ENCODE measurements at regions not wholly inside any gene's neighbourhood (a gene's known extent, or its start where the extent isn't known, plus 50 kb on each side); places are given as distances from the start of the nearest gene placed in this dataset.

GRCh38 chr5:166786178-166786577, 1505.3 kb upstream of the WWC1 start:
- WGBS = 95% methylated on average over 2 of the region's 2 CpGs
- H2BK15ac ChIP-seq (ENCODE audit: low read depth, poor library complexity, severe bottlenecking) = no peak overlapping the region
- DNase-seq = no peak

GRCh38 chr5:166786889-166787288, 1504.6 kb upstream of the WWC1 start:
- no peak for DNase-seq
- H4K91ac ChIP-seq (ENCODE audit: low read length) = no peak overlapping the region
- WGBS = 98% methylated on average over 3 of the region's 8 CpGs
- no peak overlapping the region for H2BK15ac ChIP-seq (ENCODE audit: low read depth, poor library complexity, severe bottlenecking)
- no peak overlapping the region for H3K4ac ChIP-seq (ENCODE audit: low read depth in 1 of 2, low read length in 2 of 2)
- no peak overlapping the region for H3K27ac ChIP-seq (ENCODE audit: low read length, poor library complexity, severe bottlenecking)
- H3K9ac ChIP-seq (ENCODE audit: low read length) = no peak overlapping the region
- H3K9me3 ChIP-seq (ENCODE audit: control insufficient read depth, low read length) = peaks cover 15% of the 10 kb centered on the region
- H3K14ac ChIP-seq (ENCODE audit: low read length in 2 of 2) = no peak overlapping the region
- H3K79me1 ChIP-seq (replicated peaks; ENCODE audit: low read length, poor library complexity, severe bottlenecking) = no peaks in the 10 kb centered on the region
- H3K4me3 ChIP-seq (ENCODE audit: insufficient read depth in 1 of 2, low read depth in 1 of 2, low read length in 2 of 2) = no peak overlapping the region
- no peak overlapping the region for H3K4me2 ChIP-seq (ENCODE audit: low read length, poor library complexity, severe bottlenecking)
- no peak overlapping the region for H2AFZ ChIP-seq (ENCODE audit: low read depth, low read length)
- no peak overlapping the region for H3K18ac ChIP-seq (ENCODE audit: low read depth in 1 of 2, low read length in 2 of 2)
- no peak overlapping the region for H2BK120ac ChIP-seq (ENCODE audit: low read depth, low read length)
- H4K8ac ChIP-seq (ENCODE audit: low read length) = no peak overlapping the region
- H3K4me1 ChIP-seq (ENCODE audit: control insufficient read depth, insufficient read depth, low read depth, low read length) = no peaks in the 10 kb centered on the region
- no peak overlapping the region for H2AK5ac ChIP-seq (ENCODE audit: low read length, severe bottlenecking)
- no peak overlapping the region for H2BK12ac ChIP-seq (ENCODE audit: low read length in 2 of 2)
- H3K27me3 ChIP-seq (ENCODE audit: control insufficient read depth in 1 of 2, insufficient read depth in 1 of 2, low read length in 2 of 2) = no peaks in the 10 kb centered on the region
- H3K36me3 ChIP-seq (ENCODE audit: control insufficient read depth in 1 of 2, insufficient read depth in 2 of 2, low read depth in 1 of 2, low read length in 2 of 2) = no peaks in the 10 kb centered on the region
- H2BK5ac ChIP-seq (ENCODE audit: low read depth, low read length, poor library complexity, severe bottlenecking) = no peak overlapping the region
- H3K23ac ChIP-seq (ENCODE audit: low read length in 2 of 2) = no peak overlapping the region

More at GRCh38 chr5:166786178-166786577, 1505.3 kb upstream of the WWC1 start:
- no peak overlapping the region for H3K4me3 ChIP-seq (ENCODE audit: insufficient read depth in 1 of 2, low read depth in 1 of 2, low read length in 2 of 2)
- H3K4me1 ChIP-seq (ENCODE audit: control insufficient read depth, insufficient read depth, low read depth, low read length) = peaks cover 2% of the 10 kb centered on the region
- H3K27me3 ChIP-seq (ENCODE audit: control insufficient read depth in 1 of 2, insufficient read depth in 1 of 2, low read length in 2 of 2) = no peaks in the 10 kb centered on the region
- no peak overlapping the region for H2BK120ac ChIP-seq (ENCODE audit: low read depth, low read length)
- no peaks in the 10 kb centered on the region for H3K36me3 ChIP-seq (ENCODE audit: control insufficient read depth in 1 of 2, insufficient read depth in 2 of 2, low read depth in 1 of 2, low read length in 2 of 2)
- H3K14ac ChIP-seq (ENCODE audit: low read length in 2 of 2) = no peak overlapping the region
- H3K9ac ChIP-seq (ENCODE audit: low read length) = no peak overlapping the region
- no peak overlapping the region for H2AFZ ChIP-seq (ENCODE audit: low read depth, low read length)
- H2AK5ac ChIP-seq (ENCODE audit: low read length, severe bottlenecking) = no peak overlapping the region
- no peak overlapping the region for H3K18ac ChIP-seq (ENCODE audit: low read depth in 1 of 2, low read length in 2 of 2)
- peaks cover 15% of the 10 kb centered on the region for H3K9me3 ChIP-seq (ENCODE audit: control insufficient read depth, low read length)
- H3K23ac ChIP-seq (ENCODE audit: low read length in 2 of 2) = no peak overlapping the region
- H3K79me1 ChIP-seq (replicated peaks; ENCODE audit: low read length, poor library complexity, severe bottlenecking) = no peaks in the 10 kb centered on the region
- H3K4ac ChIP-seq (ENCODE audit: low read depth in 1 of 2, low read length in 2 of 2) = no peak overlapping the region
- H4K91ac ChIP-seq (ENCODE audit: low read length) = no peak overlapping the region
- H2BK12ac ChIP-seq (ENCODE audit: low read length in 2 of 2) = no peak overlapping the region
- no peak overlapping the region for H3K4me2 ChIP-seq (ENCODE audit: low read length, poor library complexity, severe bottlenecking)
- no peak overlapping the region for H2BK5ac ChIP-seq (ENCODE audit: low read depth, low read length, poor library complexity, severe bottlenecking)
- no peak overlapping the region for H3K27ac ChIP-seq (ENCODE audit: low read length, poor library complexity, severe bottlenecking)
- no peak overlapping the region for H4K8ac ChIP-seq (ENCODE audit: low read length)

- no peaks in the 10 kb centered on the region for H3K36me3 ChIP-seq (ENCODE audit: control insufficient read depth in 1 of 2, insufficient read depth in 2 of 2, low read depth in 1 of 2, low read length in 2 of 2)
- H3K4me3 ChIP-seq (ENCODE audit: insufficient read depth in 1 of 2, low read depth in 1 of 2, low read length in 2 of 2) = no peak overlapping the region
- WGBS = no CpG with 5 or more reads among the region's 1 CpG
- no peak overlapping the region for H4K8ac ChIP-seq (ENCODE audit: low read length)
- no peak overlapping the region for H2BK15ac ChIP-seq (ENCODE audit: low read depth, poor library complexity, severe bottlenecking)
- no peak overlapping the region for H4K91ac ChIP-seq (ENCODE audit: low read length)
- no peak overlapping the region for H3K4me2 ChIP-seq (ENCODE audit: low read length, poor library complexity, severe bottlenecking)
- no peak overlapping the region for H3K23ac ChIP-seq (ENCODE audit: low read length in 2 of 2)
- no peak overlapping the region for H2AK5ac ChIP-seq (ENCODE audit: low read length, severe bottlenecking)
- H3K79me1 ChIP-seq (replicated peaks; ENCODE audit: low read length, poor library complexity, severe bottlenecking) = no peaks in the 10 kb centered on the region
- no peak for DNase-seq
- H3K9ac ChIP-seq (ENCODE audit: low read length) = no peak overlapping the region
- H3K14ac ChIP-seq (ENCODE audit: low read length in 2 of 2) = no peak overlapping the region
- H2BK12ac ChIP-seq (ENCODE audit: low read length in 2 of 2) = no peak overlapping the region
- no peak overlapping the region for H2BK5ac ChIP-seq (ENCODE audit: low read depth, low read length, poor library complexity, severe bottlenecking)
- H3K9me3 ChIP-seq (ENCODE audit: control insufficient read depth, low read length) = peaks cover 15% of the 10 kb centered on the region
- no peak overlapping the region for H2AFZ ChIP-seq (ENCODE audit: low read depth, low read length)
- no peak overlapping the region for H3K27ac ChIP-seq (ENCODE audit: low read length, poor library complexity, severe bottlenecking)
- H3K4ac ChIP-seq (ENCODE audit: low read depth in 1 of 2, low read length in 2 of 2) = no peak overlapping the region
- no peak overlapping the region for H3K18ac ChIP-seq (ENCODE audit: low read depth in 1 of 2, low read length in 2 of 2)
- no peaks in the 10 kb centered on the region for H3K4me1 ChIP-seq (ENCODE audit: control insufficient read depth, insufficient read depth, low read depth, low read length)
- H3K27me3 ChIP-seq (ENCODE audit: control insufficient read depth in 1 of 2, insufficient read depth in 1 of 2, low read length in 2 of 2) = no peaks in the 10 kb centered on the region
- no peak overlapping the region for H2BK120ac ChIP-seq (ENCODE audit: low read depth, low read length)
These were observed 1503.4 kb upstream of the WWC1 start for GRCh38 chr5:166788050-166788449.

- no peak overlapping the region for H3K18ac ChIP-seq (ENCODE audit: low read depth in 1 of 2, low read length in 2 of 2)
- 89% methylated on average over 2 of the region's 3 CpGs for WGBS
These were observed 1495.7 kb upstream of the WWC1 start for GRCh38 chr5:166795756-166796155.

More at GRCh38 chr5:166795756-166796155, 1495.7 kb upstream of the WWC1 start:
- no peak overlapping the region for H3K9ac ChIP-seq (ENCODE audit: low read length)
- no peak overlapping the region for H3K4me2 ChIP-seq (ENCODE audit: low read length, poor library complexity, severe bottlenecking)
- H2AK5ac ChIP-seq (ENCODE audit: low read length, severe bottlenecking) = no peak overlapping the region
- H3K23ac ChIP-seq (ENCODE audit: low read length in 2 of 2) = no peak overlapping the region
- DNase-seq = no peak
- no peak overlapping the region for H2BK120ac ChIP-seq (ENCODE audit: low read depth, low read length)
- H4K91ac ChIP-seq (ENCODE audit: low read length) = no peak overlapping the region
- H3K36me3 ChIP-seq (ENCODE audit: control insufficient read depth in 1 of 2, insufficient read depth in 2 of 2, low read depth in 1 of 2, low read length in 2 of 2) = no peaks in the 10 kb centered on the region
- no peaks in the 10 kb centered on the region for H3K79me1 ChIP-seq (replicated peaks; ENCODE audit: low read length, poor library complexity, severe bottlenecking)
- no peak overlapping the region for H2BK15ac ChIP-seq (ENCODE audit: low read depth, poor library complexity, severe bottlenecking)
- peaks cover 10% of the 10 kb centered on the region for H3K9me3 ChIP-seq (ENCODE audit: control insufficient read depth, low read length)
- H3K27me3 ChIP-seq (ENCODE audit: control insufficient read depth in 1 of 2, insufficient read depth in 1 of 2, low read length in 2 of 2) = no peaks in the 10 kb centered on the region
- no peak overlapping the region for H2AFZ ChIP-seq (ENCODE audit: low read depth, low read length)
- no peak overlapping the region for H3K27ac ChIP-seq (ENCODE audit: low read length, poor library complexity, severe bottlenecking)
- H2BK5ac ChIP-seq (ENCODE audit: low read depth, low read length, poor library complexity, severe bottlenecking) = no peak overlapping the region
- H4K8ac ChIP-seq (ENCODE audit: low read length) = no peak overlapping the region
- no peak overlapping the region for H3K14ac ChIP-seq (ENCODE audit: low read length in 2 of 2)
- no peak overlapping the region for H3K4me3 ChIP-seq (ENCODE audit: insufficient read depth in 1 of 2, low read depth in 1 of 2, low read length in 2 of 2)
- no peaks in the 10 kb centered on the region for H3K4me1 ChIP-seq (ENCODE audit: control insufficient read depth, insufficient read depth, low read depth, low read length)
- H2BK12ac ChIP-seq (ENCODE audit: low read length in 2 of 2) = no peak overlapping the region
- H3K4ac ChIP-seq (ENCODE audit: low read depth in 1 of 2, low read length in 2 of 2) = no peak overlapping the region
